Activated naive CD8-positive, alpha-beta T cell (primary cell): ENCODE measurements at regions not wholly inside any gene's neighbourhood (a gene's known extent, or its start where the extent isn't known, plus 50 kb on each side); places are given as distances from the start of the nearest gene placed in this dataset.
A peak's percentile ranks its signal among the peaks of the same experiment; 100 is the strongest.
"Not testable (repeated sequence)": the region's sequence is repeated elsewhere in the genome, so short reads cannot be mapped to it uniquely, and the experiment has no call there.

Experiments
- H3K27ac Mint-ChIP-seq: one replicate; pipeline ENCODE4 v1.8.0; 2021; ENCODE audit warnings: mixed read lengths
- H3K27me3 Mint-ChIP-seq: one replicate; pipeline ENCODE4 v1.8.0; 2021; ENCODE audit warnings: mixed read lengths
- H3K36me3 Mint-ChIP-seq: one replicate; pipeline ENCODE4 v1.8.0; 2021; ENCODE audit warnings: mixed read lengths
- H3K4me1 Mint-ChIP-seq: one replicate; pipeline ENCODE4 v1.8.0; 2021; ENCODE audit warnings: low read depth, mixed read lengths
- H3K4me3 Mint-ChIP-seq: one replicate; pipeline ENCODE4 v1.8.0; 2021; ENCODE audit warnings: mild to moderate bottlenecking, mixed read lengths
- H3K9me3 Mint-ChIP-seq: one replicate; pipeline ENCODE4 v1.8.0; 2021; ENCODE audit warnings: low read depth, mixed read lengths

GRCh38 chr6:28639445-28640290 is 114.0 kb downstream of the GPX5 start:
- not testable (repeated sequence) for H3K4me1 Mint-ChIP-seq, H3K9me3 Mint-ChIP-seq, H3K4me3 Mint-ChIP-seq, H3K36me3 Mint-ChIP-seq, H3K27ac Mint-ChIP-seq
- H3K27me3 Mint-ChIP-seq = peaks cover 47% of the 10 kb centered on the region

- no peaks in the 10 kb centered on the region for H3K9me3 Mint-ChIP-seq
- peak overlapping the region; percentile 9 for H3K27ac Mint-ChIP-seq
- H3K4me3 Mint-ChIP-seq = no peak overlapping the region
- peaks cover 1% of the 10 kb centered on the region for H3K4me1 Mint-ChIP-seq
- H3K27me3 Mint-ChIP-seq = peaks cover 31% of the 10 kb centered on the region
- peaks cover under 1% of the 10 kb centered on the region for H3K36me3 Mint-ChIP-seq
These were observed 117.5 kb downstream of the GPX5 start for GRCh38 chr6:28643017-28643740.

GRCh38 chr6:28646650-28647049 is 121.0 kb downstream of the GPX5 start:
- H3K4me3 Mint-ChIP-seq = no peak overlapping the region
- H3K27ac Mint-ChIP-seq = no peak overlapping the region
- peaks cover 12% of the 10 kb centered on the region for H3K4me1 Mint-ChIP-seq
- H3K36me3 Mint-ChIP-seq = peaks cover 2% of the 10 kb centered on the region
- H3K27me3 Mint-ChIP-seq = peaks cover 43% of the 10 kb centered on the region
- no peaks in the 10 kb centered on the region for H3K9me3 Mint-ChIP-seq

GRCh38 chr6:28648035-28648877 is 122.6 kb downstream of the GPX5 start:
- Mint-ChIP-seq H3K36me3 (peaks cover 2% of the 10 kb centered on the region), H3K9me3 (no peaks in the 10 kb centered on the region), H3K4me1 (peaks cover 12% of the 10 kb centered on the region), H3K27me3 (peaks cover 50% of the 10 kb centered on the region), H3K4me3 (peak overlapping the region; percentile 92), H3K27ac (peak overlapping the region; percentile 18)

GRCh38 chr6:28648878-28649375 is 123.2 kb downstream of the GPX5 start:
- Mint-ChIP-seq H3K4me1 (peaks cover 12% of the 10 kb centered on the region), H3K27me3 (peaks cover 48% of the 10 kb centered on the region), H3K36me3 (peaks cover 2% of the 10 kb centered on the region), H3K4me3 (peak overlapping the region; percentile 92), H3K9me3 (no peaks in the 10 kb centered on the region), H3K27ac (no peak overlapping the region)

GRCh38 chr6:28651161-28651560 is 125.5 kb downstream of the GPX5 start:
- Mint-ChIP-seq H3K27me3 (peaks cover 54% of the 10 kb centered on the region), H3K4me1 (peaks cover 13% of the 10 kb centered on the region), H3K9me3 (no peaks in the 10 kb centered on the region), H3K27ac (no peak overlapping the region), H3K4me3 (no peak overlapping the region), H3K36me3 (peaks cover 2% of the 10 kb centered on the region)

- Mint-ChIP-seq H3K4me3 (no peak overlapping the region), H3K27ac (no peak overlapping the region), H3K36me3 (no peaks in the 10 kb centered on the region), H3K27me3 (peaks cover 58% of the 10 kb centered on the region), H3K9me3 (no peaks in the 10 kb centered on the region), H3K4me1 (peaks cover 26% of the 10 kb centered on the region)
These were observed 128.2 kb downstream of the GPX5 start for GRCh38 chr6:28653876-28654275.

- no peaks in the 10 kb centered on the region for H3K36me3 Mint-ChIP-seq
- no peaks in the 10 kb centered on the region for H3K9me3 Mint-ChIP-seq
- peaks cover 64% of the 10 kb centered on the region for H3K27me3 Mint-ChIP-seq
- no peak overlapping the region for H3K4me3 Mint-ChIP-seq
- no peak overlapping the region for H3K27ac Mint-ChIP-seq
- H3K4me1 Mint-ChIP-seq = peaks cover 25% of the 10 kb centered on the region
These were observed 129.5 kb downstream of the GPX5 start for GRCh38 chr6:28655164-28655563.

GRCh38 chr6:28656715-28657114 is 131.0 kb downstream of the GPX5 start:
- Mint-ChIP-seq H3K27me3 (peaks cover 57% of the 10 kb centered on the region), H3K27ac (no peak overlapping the region), H3K9me3 (no peaks in the 10 kb centered on the region), H3K4me1 (peaks cover 25% of the 10 kb centered on the region), H3K36me3 (no peaks in the 10 kb centered on the region), H3K4me3 (peak overlapping the region; percentile 86)

- Mint-ChIP-seq H3K4me1 (peaks cover 25% of the 10 kb centered on the region), H3K27ac (no peak overlapping the region), H3K4me3 (peak overlapping the region; percentile 86), H3K27me3 (peaks cover 51% of the 10 kb centered on the region), H3K36me3 (no peaks in the 10 kb centered on the region), H3K9me3 (no peaks in the 10 kb centered on the region)
These were observed 131.7 kb downstream of the GPX5 start for GRCh38 chr6:28657381-28657768.

GRCh38 chr6:28657769-28658465 is 132.2 kb downstream of the GPX5 start:
- peaks cover 25% of the 10 kb centered on the region for H3K4me1 Mint-ChIP-seq
- peak overlapping the region; percentile 84 for H3K27ac Mint-ChIP-seq
- no peaks in the 10 kb centered on the region for H3K36me3 Mint-ChIP-seq
- H3K4me3 Mint-ChIP-seq = peak overlapping the region; percentile 86
- peaks cover 53% of the 10 kb centered on the region for H3K27me3 Mint-ChIP-seq
- H3K9me3 Mint-ChIP-seq = no peaks in the 10 kb centered on the region

GRCh38 chr6:28658475-28659249 is 133.0 kb downstream of the GPX5 start:
- peak overlapping the region; percentile 86 for H3K4me3 Mint-ChIP-seq
- H3K9me3 Mint-ChIP-seq = no peaks in the 10 kb centered on the region
- H3K36me3 Mint-ChIP-seq = no peaks in the 10 kb centered on the region
- peak overlapping the region; percentile 84 for H3K27ac Mint-ChIP-seq
- peaks cover 25% of the 10 kb centered on the region for H3K4me1 Mint-ChIP-seq
- H3K27me3 Mint-ChIP-seq = peaks cover 55% of the 10 kb centered on the region

GRCh38 chr6:28659250-28659566 is 133.5 kb downstream of the GPX5 start:
- no peaks in the 10 kb centered on the region for H3K36me3 Mint-ChIP-seq
- H3K4me3 Mint-ChIP-seq = peak overlapping the region; percentile 86
- H3K27ac Mint-ChIP-seq = no peak overlapping the region
- H3K4me1 Mint-ChIP-seq = peaks cover 25% of the 10 kb centered on the region
- H3K9me3 Mint-ChIP-seq = no peaks in the 10 kb centered on the region
- peaks cover 51% of the 10 kb centered on the region for H3K27me3 Mint-ChIP-seq
